ENCODE measurements at regions not wholly inside any gene's neighbourhood (a gene's known extent, or its start where the extent isn't known, plus 50 kb on each side); places are given as distances from the start of the nearest gene placed in this dataset.

DNA sequence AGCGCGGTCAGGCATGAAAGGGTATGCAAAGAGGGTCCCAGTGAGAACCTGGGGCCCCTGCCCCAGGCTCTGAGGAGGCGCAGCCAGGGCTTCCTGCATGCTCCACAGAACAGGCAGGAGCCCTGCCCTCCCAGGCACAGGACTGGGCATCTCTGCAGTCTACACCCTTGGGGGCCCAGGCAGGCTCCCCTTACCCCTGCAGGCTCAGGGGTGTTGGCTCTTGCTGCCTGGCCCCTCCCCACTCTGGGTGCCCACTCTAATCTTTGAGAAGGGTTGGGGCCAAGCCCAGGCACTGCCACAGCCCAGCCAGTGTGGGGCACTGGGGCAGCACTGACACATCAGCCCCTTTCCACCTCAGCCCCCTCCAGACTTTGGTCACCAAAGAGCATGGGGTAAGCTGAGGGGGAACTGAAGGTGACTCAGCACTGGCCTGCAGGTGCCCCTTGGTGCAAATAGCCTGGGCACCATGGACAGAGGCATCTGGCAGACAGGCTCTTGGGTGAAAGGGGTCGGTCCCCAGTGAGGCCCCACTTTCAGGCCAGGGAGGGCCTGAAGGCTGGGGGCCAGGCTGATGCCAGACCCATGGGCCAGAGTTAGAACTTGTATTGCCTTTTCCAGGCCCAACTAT lies 73.4 kb downstream of the NPAP1 start:
- TF ChIP-seq CTCF (IDR thresholded peaks at IDR 0.05) (no peak), POLR2AphosphoS5 (IDR thresholded peaks at IDR 0.05) (no peak), EP300 (IDR thresholded peaks at IDR 0.05) (no peak)

Data from stomach (tissue), 4 donors.